HG02885 (cell line): ENCODE measurements at regions not wholly inside any gene's neighbourhood (a gene's known extent, or its start where the extent isn't known, plus 50 kb on each side); places are given as distances from the start of the nearest gene placed in this dataset.
"Not testable (repeated sequence)": the region's sequence is repeated elsewhere in the genome, so short reads cannot be mapped to it uniquely, and the experiment has no call there.

Source experiments
- ATAC-seq: cut with Tn5 transposase; IDR thresholded peaks from one replicate; pipeline ENCODE4 v1.9.1; 2021; ENCODE audit warnings: mild to moderate bottlenecking; ENCODE audit not compliant: unreplicated experiment, poor library complexity

- ATAC-seq = no peak
These were observed 85.5 kb upstream of the MAP4K4 start for GRCh38 chr2:101612019-101612418.

- no peak for ATAC-seq
These were observed 86.7 kb upstream of the MAP4K4 start for GRCh38 chr2:101610750-101611315.

- ATAC-seq = no peak
These were observed 88.1 kb upstream of the MAP4K4 start for GRCh38 chr2:101609433-101609832.

GRCh38 chr2:101608408-101609310, 88.8 kb upstream of the MAP4K4 start:
- ATAC-seq = no peak

- ATAC-seq = no peak
These were observed 100.1 kb upstream of the MAP4K4 start for GRCh38 chr2:101597347-101597944.

- ATAC-seq = no peak
These were observed 101.2 kb upstream of the MAP4K4 start for GRCh38 chr2:101596333-101596732.

- no peak for ATAC-seq
These were observed 110.3 kb upstream of the MAP4K4 start for GRCh38 chr2:101587251-101587650.

- ATAC-seq = no peak
These were observed 108.9 kb upstream of the RFX8 start for GRCh38 chr2:101583861-101584260.

- ATAC-seq = no peak
These were observed 106.9 kb upstream of the RFX8 start for GRCh38 chr2:101581675-101582299.

- no peak for ATAC-seq
These were observed 105.6 kb upstream of the RFX8 start for GRCh38 chr2:101580528-101580927.

GRCh38 chr2:101578671-101579070, 103.8 kb upstream of the RFX8 start:
- ATAC-seq = no peak

GRCh38 chr2:101578135-101578534, 103.2 kb upstream of the RFX8 start:
- not testable (repeated sequence) for ATAC-seq

- no peak for ATAC-seq
These were observed 102.3 kb upstream of the RFX8 start for GRCh38 chr2:101577173-101577572.

GRCh38 chr2:101574622-101575021, 99.7 kb upstream of the RFX8 start:
- no peak for ATAC-seq

GRCh38 chr2:101571951-101572350, 97.0 kb upstream of the RFX8 start:
- no peak for ATAC-seq

GRCh38 chr2:101569886-101570520, 95.1 kb upstream of the RFX8 start:
- no peak for ATAC-seq

- ATAC-seq = no peak
These were observed 94.1 kb upstream of the RFX8 start for GRCh38 chr2:101568969-101569368.

- no peak for ATAC-seq
These were observed 91.8 kb upstream of the RFX8 start for GRCh38 chr2:101566632-101567228.

- ATAC-seq = no peak
These were observed 88.9 kb upstream of the RFX8 start for GRCh38 chr2:101563849-101564248.

GRCh38 chr2:101560780-101561315, 85.9 kb upstream of the RFX8 start:
- ATAC-seq = no peak
